GM23338 (cell line): ENCODE measurements at regions not wholly inside any gene's neighbourhood (a gene's known extent, or its start where the extent isn't known, plus 50 kb on each side); places are given as distances from the start of the nearest gene placed in this dataset.

Experiments
- TF ChIP-seq, protein P1 (sequence below), 2 experiments: fragments of 200-600 bp in 1 of 2; sonication (generic) in 1 of 2; conservative IDR thresholded peaks; 2 replicates each; pipeline versions ENCODE4 v1.5.1 to v1.6.1; 2016 to 2017; ENCODE audit warnings: antibody characterized with exemption in 2 of 2, low read depth in 2 of 2, mild to moderate bottlenecking in 2 of 2, moderate library complexity in 1 of 2
- TF ChIP-seq, protein P2 (sequence below): IDR thresholded peaks from 2 replicates; pipeline ENCODE4 v1.6.1; 2016; ENCODE audit warnings: antibody characterized with exemption
- TF ChIP-seq, protein P3 (sequence below): fragments of 250-450 bp; sonication (Bioruptor Pico); IDR thresholded peaks from 2 replicates; pipeline ENCODE4 v1.5.0; 2020; ENCODE audit warnings: mild to moderate bottlenecking, moderate library complexity

DNA sequence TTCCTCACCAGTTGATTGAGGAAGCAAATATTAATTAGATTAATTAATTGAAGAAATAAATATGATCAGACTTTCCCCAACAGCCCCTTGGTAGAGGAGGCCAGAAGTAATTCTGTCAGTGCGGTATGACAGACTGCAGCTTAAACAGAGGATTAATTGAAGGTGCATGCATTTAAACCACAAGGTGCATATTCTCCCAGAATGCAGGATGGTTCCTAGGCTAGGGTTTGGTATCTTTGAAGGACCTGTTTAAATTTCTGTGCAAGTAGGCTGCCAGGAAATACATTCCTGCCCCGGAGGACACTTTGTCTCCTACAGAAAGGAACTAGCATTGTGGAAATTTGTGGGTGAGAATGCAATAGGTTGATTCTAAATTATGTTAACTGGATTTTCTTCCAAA is 50.5 kb upstream of the PALM2AKAP2 start:
- TF ChIP-seq, protein P1, sequence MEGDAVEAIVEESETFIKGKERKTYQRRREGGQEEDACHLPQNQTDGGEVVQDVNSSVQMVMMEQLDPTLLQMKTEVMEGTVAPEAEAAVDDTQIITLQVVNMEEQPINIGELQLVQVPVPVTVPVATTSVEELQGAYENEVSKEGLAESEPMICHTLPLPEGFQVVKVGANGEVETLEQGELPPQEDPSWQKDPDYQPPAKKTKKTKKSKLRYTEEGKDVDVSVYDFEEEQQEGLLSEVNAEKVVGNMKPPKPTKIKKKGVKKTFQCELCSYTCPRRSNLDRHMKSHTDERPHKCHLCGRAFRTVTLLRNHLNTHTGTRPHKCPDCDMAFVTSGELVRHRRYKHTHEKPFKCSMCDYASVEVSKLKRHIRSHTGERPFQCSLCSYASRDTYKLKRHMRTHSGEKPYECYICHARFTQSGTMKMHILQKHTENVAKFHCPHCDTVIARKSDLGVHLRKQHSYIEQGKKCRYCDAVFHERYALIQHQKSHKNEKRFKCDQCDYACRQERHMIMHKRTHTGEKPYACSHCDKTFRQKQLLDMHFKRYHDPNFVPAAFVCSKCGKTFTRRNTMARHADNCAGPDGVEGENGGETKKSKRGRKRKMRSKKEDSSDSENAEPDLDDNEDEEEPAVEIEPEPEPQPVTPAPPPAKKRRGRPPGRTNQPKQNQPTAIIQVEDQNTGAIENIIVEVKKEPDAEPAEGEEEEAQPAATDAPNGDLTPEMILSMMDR (conservative IDR thresholded peaks at IDR 0.05; ENCODE audit: low read depth in 2 of 2) = no peak
- TF ChIP-seq, protein P2, sequence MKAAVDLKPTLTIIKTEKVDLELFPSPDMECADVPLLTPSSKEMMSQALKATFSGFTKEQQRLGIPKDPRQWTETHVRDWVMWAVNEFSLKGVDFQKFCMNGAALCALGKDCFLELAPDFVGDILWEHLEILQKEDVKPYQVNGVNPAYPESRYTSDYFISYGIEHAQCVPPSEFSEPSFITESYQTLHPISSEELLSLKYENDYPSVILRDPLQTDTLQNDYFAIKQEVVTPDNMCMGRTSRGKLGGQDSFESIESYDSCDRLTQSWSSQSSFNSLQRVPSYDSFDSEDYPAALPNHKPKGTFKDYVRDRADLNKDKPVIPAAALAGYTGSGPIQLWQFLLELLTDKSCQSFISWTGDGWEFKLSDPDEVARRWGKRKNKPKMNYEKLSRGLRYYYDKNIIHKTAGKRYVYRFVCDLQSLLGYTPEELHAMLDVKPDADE = no peak
- TF ChIP-seq, protein P3, sequence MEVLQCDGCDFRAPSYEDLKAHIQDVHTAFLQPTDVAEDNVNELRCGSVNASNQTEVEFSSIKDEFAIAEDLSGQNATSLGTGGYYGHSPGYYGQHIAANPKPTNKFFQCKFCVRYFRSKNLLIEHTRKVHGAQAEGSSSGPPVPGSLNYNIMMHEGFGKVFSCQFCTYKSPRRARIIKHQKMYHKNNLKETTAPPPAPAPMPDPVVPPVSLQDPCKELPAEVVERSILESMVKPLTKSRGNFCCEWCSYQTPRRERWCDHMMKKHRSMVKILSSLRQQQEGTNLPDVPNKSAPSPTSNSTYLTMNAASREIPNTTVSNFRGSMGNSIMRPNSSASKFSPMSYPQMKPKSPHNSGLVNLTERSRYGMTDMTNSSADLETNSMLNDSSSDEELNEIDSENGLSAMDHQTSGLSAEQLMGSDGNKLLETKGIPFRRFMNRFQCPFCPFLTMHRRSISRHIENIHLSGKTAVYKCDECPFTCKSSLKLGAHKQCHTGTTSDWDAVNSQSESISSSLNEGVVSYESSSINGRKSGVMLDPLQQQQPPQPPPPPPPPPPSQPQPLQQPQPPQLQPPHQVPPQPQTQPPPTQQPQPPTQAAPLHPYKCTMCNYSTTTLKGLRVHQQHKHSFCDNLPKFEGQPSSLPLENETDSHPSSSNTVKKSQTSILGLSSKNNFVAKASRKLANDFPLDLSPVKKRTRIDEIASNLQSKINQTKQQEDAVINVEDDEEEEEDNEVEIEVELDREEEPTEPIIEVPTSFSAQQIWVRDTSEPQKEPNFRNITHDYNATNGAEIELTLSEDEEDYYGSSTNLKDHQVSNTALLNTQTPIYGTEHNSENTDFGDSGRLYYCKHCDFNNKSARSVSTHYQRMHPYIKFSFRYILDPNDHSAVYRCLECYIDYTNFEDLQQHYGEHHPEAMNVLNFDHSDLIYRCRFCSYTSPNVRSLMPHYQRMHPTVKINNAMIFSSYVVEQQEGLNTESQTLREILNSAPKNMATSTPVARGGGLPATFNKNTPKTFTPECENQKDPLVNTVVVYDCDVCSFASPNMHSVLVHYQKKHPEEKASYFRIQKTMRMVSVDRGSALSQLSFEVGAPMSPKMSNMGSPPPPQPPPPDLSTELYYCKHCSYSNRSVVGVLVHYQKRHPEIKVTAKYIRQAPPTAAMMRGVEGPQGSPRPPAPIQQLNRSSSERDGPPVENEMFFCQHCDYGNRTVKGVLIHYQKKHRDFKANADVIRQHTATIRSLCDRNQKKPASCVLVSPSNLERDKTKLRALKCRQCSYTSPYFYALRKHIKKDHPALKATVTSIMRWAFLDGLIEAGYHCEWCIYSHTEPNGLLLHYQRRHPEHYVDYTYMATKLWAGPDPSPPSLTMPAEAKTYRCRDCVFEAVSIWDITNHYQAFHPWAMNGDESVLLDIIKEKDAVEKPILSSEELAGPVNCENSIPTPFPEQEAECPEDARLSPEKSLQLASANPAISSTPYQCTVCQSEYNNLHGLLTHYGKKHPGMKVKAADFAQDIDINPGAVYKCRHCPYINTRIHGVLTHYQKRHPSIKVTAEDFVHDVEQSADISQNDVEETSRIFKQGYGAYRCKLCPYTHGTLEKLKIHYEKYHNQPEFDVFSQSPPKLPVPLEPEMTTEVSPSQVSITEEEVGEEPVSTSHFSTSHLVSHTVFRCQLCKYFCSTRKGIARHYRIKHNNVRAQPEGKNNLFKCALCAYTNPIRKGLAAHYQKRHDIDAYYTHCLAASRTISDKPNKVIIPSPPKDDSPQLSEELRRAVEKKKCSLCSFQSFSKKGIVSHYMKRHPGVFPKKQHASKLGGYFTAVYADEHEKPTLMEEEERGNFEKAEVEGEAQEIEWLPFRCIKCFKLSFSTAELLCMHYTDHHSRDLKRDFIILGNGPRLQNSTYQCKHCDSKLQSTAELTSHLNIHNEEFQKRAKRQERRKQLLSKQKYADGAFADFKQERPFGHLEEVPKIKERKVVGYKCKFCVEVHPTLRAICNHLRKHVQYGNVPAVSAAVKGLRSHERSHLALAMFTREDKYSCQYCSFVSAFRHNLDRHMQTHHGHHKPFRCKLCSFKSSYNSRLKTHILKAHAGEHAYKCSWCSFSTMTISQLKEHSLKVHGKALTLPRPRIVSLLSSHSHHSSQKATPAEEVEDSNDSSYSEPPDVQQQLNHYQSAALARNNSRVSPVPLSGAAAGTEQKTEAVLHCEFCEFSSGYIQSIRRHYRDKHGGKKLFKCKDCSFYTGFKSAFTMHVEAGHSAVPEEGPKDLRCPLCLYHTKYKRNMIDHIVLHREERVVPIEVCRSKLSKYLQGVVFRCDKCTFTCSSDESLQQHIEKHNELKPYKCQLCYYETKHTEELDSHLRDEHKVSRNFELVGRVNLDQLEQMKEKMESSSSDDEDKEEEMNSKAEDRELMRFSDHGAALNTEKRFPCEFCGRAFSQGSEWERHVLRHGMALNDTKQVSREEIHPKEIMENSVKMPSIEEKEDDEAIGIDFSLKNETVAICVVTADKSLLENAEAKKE (CRISPR knock-in tag) = no peak
